Kidney epithelial cell (primary cell): ENCODE measurements at regions not wholly inside any gene's neighbourhood (a gene's known extent, or its start where the extent isn't known, plus 50 kb on each side); places are given as distances from the start of the nearest gene placed in this dataset.

Source experiments
- DNase-seq: peaks from one replicate; pipeline ENCODE4 v3.0.0-alpha.2; 2010; ENCODE audit warnings: low read depth
- H3K27me3 ChIP-seq: 2 replicates; pipeline ENCODE4 v1.6.0; 2011; ENCODE audit warnings: low read length; ENCODE audit not compliant: control insufficient read depth, insufficient read depth
- H3K36me3 ChIP-seq: 2 replicates; pipeline ENCODE4 v1.5.1; 2011; ENCODE audit warnings: low read length; ENCODE audit not compliant: control insufficient read depth, insufficient read depth
- H3K4me3 ChIP-seq: 2 replicates; pipeline ENCODE4 v1.5.1; 2011; ENCODE audit warnings: low read depth, mild to moderate bottlenecking, control low read depth, low read length
- CTCF ChIP-seq: IDR thresholded peaks from 2 replicates; pipeline ENCODE4 v1.5.1; 2011; ENCODE audit warnings: mild to moderate bottlenecking, moderate library complexity, low read length, control low read depth, inconsistent platforms; ENCODE audit not compliant: insufficient read depth, poor library complexity, severe bottlenecking

DNA sequence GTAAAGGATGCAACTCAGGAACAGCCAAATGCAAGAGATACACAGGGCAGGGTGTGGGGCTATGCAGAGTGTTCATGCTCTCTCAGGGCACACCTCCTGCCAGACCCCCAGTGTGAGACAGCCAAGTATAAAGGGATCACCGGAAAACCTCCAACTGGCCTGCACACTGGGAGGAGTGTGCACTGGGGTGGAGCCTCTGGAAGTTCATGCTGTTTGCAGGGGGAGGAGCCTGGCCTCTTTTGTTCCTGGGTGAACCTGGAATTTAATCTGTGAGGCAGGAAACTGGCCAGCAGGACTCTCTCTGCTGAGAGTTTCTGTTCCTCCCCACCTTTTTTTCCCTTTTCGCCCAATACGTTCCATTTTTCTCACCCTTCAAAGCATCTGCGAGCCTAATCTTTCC is 204.1 kb downstream of the WNT5A start:
- Histone ChIP-seq H3K4me3 (no peak overlapping the region), H3K27me3 (no peaks in the 10 kb centered on the region), H3K36me3 (no peaks in the 10 kb centered on the region)
- no peak for DNase-seq
- no peak for TF ChIP-seq CTCF

GRCh38 chr3:55272031-55272645 is 215.0 kb downstream of the WNT5A start:
- DNase-seq = no peak
- TF ChIP-seq CTCF = no peak
- Histone ChIP-seq H3K36me3 (no peaks in the 10 kb centered on the region), H3K27me3 (no peaks in the 10 kb centered on the region), H3K4me3 (no peak overlapping the region)

- no peak for TF ChIP-seq CTCF
- no peaks in the 10 kb centered on the region for H3K27me3 ChIP-seq
- DNase-seq = no peak
- H3K36me3 ChIP-seq = no peaks in the 10 kb centered on the region
- H3K4me3 ChIP-seq = no peak overlapping the region
Observed at GRCh38 chr3:55271549-55271948, 215.6 kb downstream of the WNT5A start.

DNA sequence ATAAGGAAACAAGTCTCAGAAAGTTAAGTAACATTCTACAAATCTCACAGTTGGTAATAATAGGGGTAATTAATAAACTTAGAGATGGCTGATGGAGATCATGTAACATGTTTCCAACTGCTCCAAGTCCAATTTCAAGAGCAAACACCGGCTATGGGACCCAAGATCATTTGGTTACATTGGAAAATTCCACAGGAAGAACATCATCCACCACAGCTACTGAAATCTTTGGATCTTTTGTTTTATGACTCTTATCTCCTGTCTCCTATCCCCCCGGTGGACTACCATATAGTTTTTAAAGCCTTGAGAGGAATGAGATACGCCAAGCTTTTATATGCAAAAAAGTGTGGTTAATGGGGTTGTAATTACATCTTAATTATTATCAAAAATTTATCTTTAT is 216.1 kb downstream of the WNT5A start:
- DNase-seq = no peak
- Histone ChIP-seq H3K4me3 (no peak overlapping the region), H3K36me3 (no peaks in the 10 kb centered on the region), H3K27me3 (no peaks in the 10 kb centered on the region)
- no peak for TF ChIP-seq CTCF

GRCh38 chr3:55269636-55270035 is 217.5 kb downstream of the WNT5A start:
- H3K36me3 ChIP-seq = no peaks in the 10 kb centered on the region
- H3K27me3 ChIP-seq = no peaks in the 10 kb centered on the region
- no peak for TF ChIP-seq CTCF
- no peak overlapping the region for H3K4me3 ChIP-seq
- DNase-seq = no peak

DNA sequence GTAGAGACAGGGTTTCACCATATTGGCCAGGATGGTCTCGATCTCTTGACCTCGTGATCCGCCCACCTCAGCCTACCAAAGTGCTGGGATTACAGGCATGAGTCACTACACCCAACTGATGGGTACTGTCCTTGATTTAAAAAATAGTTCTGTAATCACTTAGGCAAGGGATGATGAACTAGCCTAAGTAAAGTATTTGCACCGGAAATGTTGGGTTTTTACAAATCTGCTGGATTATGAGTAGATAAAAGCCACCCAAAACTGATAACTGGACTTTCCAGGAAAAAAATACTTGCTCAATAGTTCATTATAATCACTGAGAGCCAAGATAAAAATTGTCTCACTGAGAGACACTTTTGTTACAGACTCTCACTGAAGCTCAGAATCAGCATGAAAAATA is 218.0 kb downstream of the WNT5A start:
- Histone ChIP-seq H3K36me3 (no peaks in the 10 kb centered on the region), H3K27me3 (no peaks in the 10 kb centered on the region), H3K4me3 (no peak overlapping the region)
- DNase-seq = no peak
- no peak for TF ChIP-seq CTCF
